ENCODE measurements at regions not wholly inside any gene's neighbourhood (a gene's known extent, or its start where the extent isn't known, plus 50 kb on each side); places are given as distances from the start of the nearest gene placed in this dataset.

DNA sequence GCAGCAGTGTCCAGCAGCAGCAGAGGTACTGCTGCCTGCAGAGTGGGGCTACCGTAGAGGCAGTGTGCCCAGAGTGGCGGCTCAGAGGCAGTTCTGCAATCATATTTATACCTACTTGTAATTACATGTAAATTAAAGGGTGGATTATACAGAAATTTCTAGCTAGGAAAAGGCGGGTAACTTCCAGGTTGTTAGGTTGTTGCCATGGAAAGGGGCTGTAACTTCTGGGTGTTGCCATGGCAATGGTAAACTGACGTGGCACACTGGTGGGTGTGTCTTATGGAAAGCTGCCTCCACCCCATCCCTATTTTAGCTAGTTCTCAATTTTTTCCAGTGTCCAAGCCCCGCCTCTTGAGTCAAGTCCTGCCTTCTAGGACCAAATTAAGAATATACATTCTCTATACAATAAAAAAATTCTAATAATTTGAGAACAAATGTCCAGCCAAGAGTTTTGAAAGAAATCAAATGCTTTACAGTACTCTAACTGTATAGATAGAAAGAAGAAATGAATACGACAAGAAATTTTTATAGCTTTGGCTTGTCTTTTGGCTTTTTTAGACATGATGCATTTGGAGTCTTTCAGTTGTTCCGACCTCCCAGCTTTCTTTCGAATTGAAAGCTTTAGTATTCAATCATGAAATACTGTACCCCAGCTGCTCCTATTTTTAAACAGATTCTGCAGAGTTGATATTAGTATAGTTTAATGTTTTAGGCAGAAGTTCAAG lies 816.6 kb downstream of the DIAPH3 start:
- Histone ChIP-seq H3K4me2 (ENCODE audit: low read length) (no peak overlapping the region), H3K27me3 (ENCODE audit: control insufficient read depth, insufficient read depth, low read length) (no peaks in the 10 kb centered on the region)
- TF ChIP-seq CTCF (IDR thresholded peaks at IDR 0.05), result no peak

GRCh38 chr13:59348617-59349016 lies 815.1 kb downstream of the DIAPH3 start:
- Histone ChIP-seq H2AFZ (no peak overlapping the region), H3K4me3 (ENCODE audit: low read depth, low read length) (no peak overlapping the region), H3K4me1 (no peaks in the 10 kb centered on the region), H3K4me2 (ENCODE audit: low read length) (no peak overlapping the region), H3K9me3 (ENCODE audit: control insufficient read depth, low read length) (no peaks in the 10 kb centered on the region), H3K36me3 (ENCODE audit: control insufficient read depth, insufficient read depth, low read length) (no peaks in the 10 kb centered on the region), H3K79me2 (no peaks in the 10 kb centered on the region), H3K27ac (no peak overlapping the region), H3K27me3 (ENCODE audit: control insufficient read depth, insufficient read depth, low read length) (no peaks in the 10 kb centered on the region), H3K9ac (no peak overlapping the region)
- no peak for TF ChIP-seq CTCF (IDR thresholded peaks at IDR 0.05)

More for the DNA sequence above, 816.6 kb downstream of the DIAPH3 start:
- no peaks in the 10 kb centered on the region for H3K9me3 ChIP-seq (ENCODE audit: control insufficient read depth, low read length)
- no peak overlapping the region for H3K9ac ChIP-seq
- no peak overlapping the region for H2AFZ ChIP-seq
- H3K36me3 ChIP-seq (ENCODE audit: control insufficient read depth, insufficient read depth, low read length), result no peaks in the 10 kb centered on the region
- H3K27ac ChIP-seq, result no peak overlapping the region
- no peaks in the 10 kb centered on the region for H3K4me1 ChIP-seq
- H3K79me2 ChIP-seq, result no peaks in the 10 kb centered on the region
- no peak overlapping the region for H3K4me3 ChIP-seq (ENCODE audit: low read depth, low read length)

- Histone ChIP-seq H3K9me3 (ENCODE audit: control insufficient read depth, low read length) (no peaks in the 10 kb centered on the region), H3K27ac (no peak overlapping the region), H3K4me1 (no peaks in the 10 kb centered on the region), H2AFZ (no peak overlapping the region), H3K4me3 (ENCODE audit: low read depth, low read length) (no peak overlapping the region), H3K9ac (no peak overlapping the region), H3K79me2 (no peaks in the 10 kb centered on the region), H3K27me3 (ENCODE audit: control insufficient read depth, insufficient read depth, low read length) (no peaks in the 10 kb centered on the region), H3K36me3 (ENCODE audit: control insufficient read depth, insufficient read depth, low read length) (no peaks in the 10 kb centered on the region), H3K4me2 (ENCODE audit: low read length) (no peak overlapping the region)
- no peak for TF ChIP-seq CTCF (IDR thresholded peaks at IDR 0.05)
Observed at GRCh38 chr13:59352600-59352999, 811.1 kb downstream of the DIAPH3 start.

- no peaks in the 10 kb centered on the region for H3K79me2 ChIP-seq
- no peaks in the 10 kb centered on the region for H3K4me1 ChIP-seq
- no peak overlapping the region for H3K27ac ChIP-seq
- no peak overlapping the region for H2AFZ ChIP-seq
- no peak for TF ChIP-seq CTCF (IDR thresholded peaks at IDR 0.05)
- no peaks in the 10 kb centered on the region for H3K27me3 ChIP-seq (ENCODE audit: control insufficient read depth, insufficient read depth, low read length)
- H3K9me3 ChIP-seq (ENCODE audit: control insufficient read depth, low read length), result no peaks in the 10 kb centered on the region
- no peak overlapping the region for H3K4me3 ChIP-seq (ENCODE audit: low read depth, low read length)
- no peak overlapping the region for H3K9ac ChIP-seq
- H3K4me2 ChIP-seq (ENCODE audit: low read length), result no peak overlapping the region
- no peaks in the 10 kb centered on the region for H3K36me3 ChIP-seq (ENCODE audit: control insufficient read depth, insufficient read depth, low read length)
Observed at GRCh38 chr13:59354665-59355369, 808.9 kb downstream of the DIAPH3 start.
